GM18951 (cell line): ENCODE measurements at regions not wholly inside any gene's neighbourhood (a gene's known extent, or its start where the extent isn't known, plus 50 kb on each side); places are given as distances from the start of the nearest gene placed in this dataset.
"Not testable (repeated sequence)": the region's sequence is repeated elsewhere in the genome, so short reads cannot be mapped to it uniquely, and the experiment has no call there.

Source experiments
- POLR2A ChIP-seq: IDR thresholded peaks from 4 replicates; pipeline ENCODE4 v1.6.1; 2011; ENCODE audit warnings: mild to moderate bottlenecking; ENCODE audit not compliant: insufficient read length, insufficient read depth; ENCODE audit errors: extremely low read depth
- in situ Hi-C: fragments of 300-500 bp; cut with MboI; formaldehyde crosslinking; loops from one replicate; pipeline ENCODE4 v1.12.0; 2022; ENCODE audit warnings: low sequenced_read_pairs, mixed read lengths, inconsistent platforms; ENCODE audit not compliant: unreplicated experiment

GRCh38 chr7:3162289-3162688, 118.6 kb upstream of the CARD11 start:
- TF ChIP-seq POLR2A: no peak
- in situ Hi-C loops: no loop called here

- in situ Hi-C loops: not testable (repeated sequence)
Observed at GRCh38 chr7:3162798-3163197, 119.1 kb upstream of the CARD11 start.

GRCh38 chr7:3164380-3164792, 120.7 kb upstream of the CARD11 start:
- in situ Hi-C loops: no loop called here
- TF ChIP-seq POLR2A: no peak

- in situ Hi-C loops: no loop called here
- TF ChIP-seq POLR2A: no peak
Observed at GRCh38 chr7:3165681-3166580, 122.3 kb upstream of the CARD11 start.

- no peak for TF ChIP-seq POLR2A
- in situ Hi-C loops: no loop called here
Observed at GRCh38 chr7:3167551-3167950, 123.9 kb upstream of the CARD11 start.

- in situ Hi-C loops: no loop called here
Observed at GRCh38 chr7:3168370-3168769, 124.7 kb upstream of the CARD11 start.

GRCh38 chr7:3168869-3169268, 125.2 kb upstream of the CARD11 start:
- in situ Hi-C loops: no loop called here
- no peak for TF ChIP-seq POLR2A

More at GRCh38 chr7:3168370-3168769, 124.7 kb upstream of the CARD11 start:
- TF ChIP-seq POLR2A: no peak

GRCh38 chr7:3172768-3173280, 128.2 kb upstream of the SDK1 start:
- in situ Hi-C loops: no loop called here
- no peak for TF ChIP-seq POLR2A

- in situ Hi-C loops: no loop called here
- no peak for TF ChIP-seq POLR2A
Observed at GRCh38 chr7:3174515-3175284, 126.4 kb upstream of the SDK1 start.

- no peak for TF ChIP-seq POLR2A
- in situ Hi-C loops: no loop called here
Observed at GRCh38 chr7:3175285-3175902, 125.7 kb upstream of the SDK1 start.

GRCh38 chr7:3176112-3177000, 124.7 kb upstream of the SDK1 start:
- in situ Hi-C loops: no loop called here

GRCh38 chr7:3177271-3177670, 123.8 kb upstream of the SDK1 start:
- in situ Hi-C loops: no loop called here
- TF ChIP-seq POLR2A: no peak

More at GRCh38 chr7:3176112-3177000, 124.7 kb upstream of the SDK1 start:
- no peak for TF ChIP-seq POLR2A

- no peak for TF ChIP-seq POLR2A
- in situ Hi-C loops: no loop called here
Observed at GRCh38 chr7:3179456-3179855, 121.6 kb upstream of the SDK1 start.

- TF ChIP-seq POLR2A: no peak
- in situ Hi-C loops: no loop called here
Observed at GRCh38 chr7:3180604-3181003, 120.4 kb upstream of the SDK1 start.

GRCh38 chr7:3182055-3182454, 119.0 kb upstream of the SDK1 start:
- in situ Hi-C loops: not testable (repeated sequence)
